SK-N-SH (cell line): ENCODE measurements at regions not wholly inside any gene's neighbourhood (a gene's known extent, or its start where the extent isn't known, plus 50 kb on each side); places are given as distances from the start of the nearest gene placed in this dataset.

Experiments
- CHD2 ChIP-seq: fragments of 150-350 bp; IDR thresholded peaks from 2 replicates; pipeline ENCODE4 v1.6.1; 2018; ENCODE audit warnings: low read length; ENCODE audit not compliant: partially characterized antibody
- ELF1 ChIP-seq: IDR thresholded peaks from 2 replicates; pipeline ENCODE4 v1.4.0; 2012
- FOSL2 ChIP-seq: IDR thresholded peaks from 2 replicates; pipeline ENCODE4 v1.4.0; 2012; ENCODE audit warnings: low read depth, mild to moderate bottlenecking, moderate library complexity, borderline replicate concordance
- FOXM1 ChIP-seq: IDR thresholded peaks from 2 replicates; pipeline ENCODE4 v1.4.0; 2012; ENCODE audit warnings: low read depth, mild to moderate bottlenecking
- MXI1 ChIP-seq: IDR thresholded peaks from 2 replicates; pipeline ENCODE4 v1.6.1; 2012; ENCODE audit warnings: mild to moderate bottlenecking, low read depth, low read length, improper control_type of control experiment
- POLR2AphosphoS5 ChIP-seq: IDR thresholded peaks from 2 replicates; pipeline ENCODE4 v1.6.1; 2012; ENCODE audit warnings: low read depth, low read length
- RAD21 ChIP-seq: IDR thresholded peaks from 2 replicates; pipeline ENCODE4 v1.6.1; 2012; ENCODE audit warnings: mild to moderate bottlenecking, low read length
- SIN3A ChIP-seq: IDR thresholded peaks from 2 replicates; pipeline ENCODE4 v1.6.1; 2012; ENCODE audit warnings: low read depth, mild to moderate bottlenecking, low read length, moderate library complexity, borderline replicate concordance
- TEAD4 ChIP-seq: IDR thresholded peaks from 2 replicates; pipeline ENCODE4 v1.4.0; 2012; ENCODE audit warnings: mild to moderate bottlenecking, borderline replicate concordance; ENCODE audit not compliant: insufficient read depth
- TF ChIP-seq, protein P1 (sequence below): fragments of 200-600 bp; sonication (generic); IDR thresholded peaks from 2 replicates; pipeline ENCODE4 v1.6.1; 2017; ENCODE audit warnings: antibody characterized with exemption, mild to moderate bottlenecking, moderate library complexity
- TF ChIP-seq, protein P2 (sequence below): IDR thresholded peaks from 2 replicates; pipeline ENCODE4 v1.4.0; 2012; ENCODE audit warnings: low read depth, borderline replicate concordance
- TF ChIP-seq, protein P3 (sequence below): IDR thresholded peaks from 2 replicates; pipeline ENCODE4 v1.4.0; 2012; ENCODE audit warnings: low read depth

DNA sequence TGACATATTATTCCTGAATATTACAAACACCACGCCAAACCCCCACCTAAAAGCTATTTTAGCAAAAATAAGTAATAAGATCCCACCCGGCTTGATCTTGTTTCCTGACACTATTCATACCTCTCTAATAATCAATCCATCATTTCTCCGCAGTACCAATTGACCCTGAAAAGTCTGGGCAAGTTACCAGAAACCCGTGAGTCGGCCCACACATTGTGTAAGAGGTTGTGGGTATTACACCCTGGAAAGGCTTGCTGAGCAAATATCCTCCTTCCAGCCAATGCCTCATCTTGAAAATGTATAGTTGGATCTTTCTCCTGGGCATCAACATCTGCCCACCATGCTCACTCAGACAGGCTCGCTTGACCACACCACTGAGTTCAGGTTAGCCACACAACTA lies 451.0 kb downstream of the TTLL7 start:
- TF ChIP-seq TEAD4 = no peak
- TF ChIP-seq POLR2AphosphoS5 = no peak
- TF ChIP-seq, protein P1, sequence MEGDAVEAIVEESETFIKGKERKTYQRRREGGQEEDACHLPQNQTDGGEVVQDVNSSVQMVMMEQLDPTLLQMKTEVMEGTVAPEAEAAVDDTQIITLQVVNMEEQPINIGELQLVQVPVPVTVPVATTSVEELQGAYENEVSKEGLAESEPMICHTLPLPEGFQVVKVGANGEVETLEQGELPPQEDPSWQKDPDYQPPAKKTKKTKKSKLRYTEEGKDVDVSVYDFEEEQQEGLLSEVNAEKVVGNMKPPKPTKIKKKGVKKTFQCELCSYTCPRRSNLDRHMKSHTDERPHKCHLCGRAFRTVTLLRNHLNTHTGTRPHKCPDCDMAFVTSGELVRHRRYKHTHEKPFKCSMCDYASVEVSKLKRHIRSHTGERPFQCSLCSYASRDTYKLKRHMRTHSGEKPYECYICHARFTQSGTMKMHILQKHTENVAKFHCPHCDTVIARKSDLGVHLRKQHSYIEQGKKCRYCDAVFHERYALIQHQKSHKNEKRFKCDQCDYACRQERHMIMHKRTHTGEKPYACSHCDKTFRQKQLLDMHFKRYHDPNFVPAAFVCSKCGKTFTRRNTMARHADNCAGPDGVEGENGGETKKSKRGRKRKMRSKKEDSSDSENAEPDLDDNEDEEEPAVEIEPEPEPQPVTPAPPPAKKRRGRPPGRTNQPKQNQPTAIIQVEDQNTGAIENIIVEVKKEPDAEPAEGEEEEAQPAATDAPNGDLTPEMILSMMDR = no peak
- TF ChIP-seq, protein P2, sequence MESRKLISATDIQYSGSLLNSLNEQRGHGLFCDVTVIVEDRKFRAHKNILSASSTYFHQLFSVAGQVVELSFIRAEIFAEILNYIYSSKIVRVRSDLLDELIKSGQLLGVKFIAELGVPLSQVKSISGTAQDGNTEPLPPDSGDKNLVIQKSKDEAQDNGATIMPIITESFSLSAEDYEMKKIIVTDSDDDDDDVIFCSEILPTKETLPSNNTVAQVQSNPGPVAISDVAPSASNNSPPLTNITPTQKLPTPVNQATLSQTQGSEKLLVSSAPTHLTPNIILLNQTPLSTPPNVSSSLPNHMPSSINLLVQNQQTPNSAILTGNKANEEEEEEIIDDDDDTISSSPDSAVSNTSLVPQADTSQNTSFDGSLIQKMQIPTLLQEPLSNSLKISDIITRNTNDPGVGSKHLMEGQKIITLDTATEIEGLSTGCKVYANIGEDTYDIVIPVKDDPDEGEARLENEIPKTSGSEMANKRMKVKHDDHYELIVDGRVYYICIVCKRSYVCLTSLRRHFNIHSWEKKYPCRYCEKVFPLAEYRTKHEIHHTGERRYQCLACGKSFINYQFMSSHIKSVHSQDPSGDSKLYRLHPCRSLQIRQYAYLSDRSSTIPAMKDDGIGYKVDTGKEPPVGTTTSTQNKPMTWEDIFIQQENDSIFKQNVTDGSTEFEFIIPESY = no peak
- no peak for TF ChIP-seq FOXM1
- TF ChIP-seq MXI1 = no peak
- no peak for TF ChIP-seq RAD21
- no peak for TF ChIP-seq ELF1
- TF ChIP-seq FOSL2 = no peak
- TF ChIP-seq SIN3A = no peak
- TF ChIP-seq CHD2 = no peak
- TF ChIP-seq, protein P3, sequence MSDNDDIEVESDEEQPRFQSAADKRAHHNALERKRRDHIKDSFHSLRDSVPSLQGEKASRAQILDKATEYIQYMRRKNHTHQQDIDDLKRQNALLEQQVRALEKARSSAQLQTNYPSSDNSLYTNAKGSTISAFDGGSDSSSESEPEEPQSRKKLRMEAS = no peak
